A549 (cell line): ENCODE measurements at regions not wholly inside any gene's neighbourhood (a gene's known extent, or its start where the extent isn't known, plus 50 kb on each side); places are given as distances from the start of the nearest gene placed in this dataset.

ENCODE experiments used
- CTCF ChIP-seq: fragments of >200 bp; sonication (Bioruptor Twin); formaldehyde crosslinking; IDR thresholded peaks from 3 replicates; pipeline ENCODE4 v1.5.1; 2016
- ELK1 ChIP-seq: fragments of 150-350 bp; IDR thresholded peaks from 2 replicates; pipeline ENCODE4 v1.6.1; 2014; ENCODE audit warnings: low read depth, mild to moderate bottlenecking, low read length
- EP300 ChIP-seq, 2 experiments: fragments of >200 bp; sonication (Bioruptor Twin); formaldehyde crosslinking; IDR thresholded peaks; 2 replicates in 1 of 2; 3 replicates in 1 of 2; pipeline ENCODE4 v1.6.1; 2016 to 2017
- HES2 ChIP-seq: fragments of >200 bp; sonication (Bioruptor Twin); formaldehyde crosslinking; IDR thresholded peaks from 2 replicates; pipeline ENCODE4 v1.6.1; 2016
- KDM1A ChIP-seq: fragments of 200-600 bp; sonication (generic); IDR thresholded peaks from 2 replicates; pipeline ENCODE4 v1.6.1; 2016; ENCODE audit warnings: low read depth, mild to moderate bottlenecking
- KDM5A ChIP-seq: fragments of 200-600 bp; sonication (generic); IDR thresholded peaks from 2 replicates; pipeline ENCODE4 v1.6.1; 2016; ENCODE audit warnings: antibody characterized with exemption, mild to moderate bottlenecking
- MAFK ChIP-seq: fragments of 450-650 bp; IDR thresholded peaks from 2 replicates; pipeline ENCODE4 v1.6.1; 2014; ENCODE audit not compliant: partially characterized antibody
- NPAS2 ChIP-seq: fragments of 250-450 bp; sonication (Bioruptor Pico); IDR thresholded peaks from 2 replicates; pipeline ENCODE4 v1.8.0; 2022; ENCODE audit warnings: mild to moderate bottlenecking, moderate library complexity, borderline replicate concordance
- PHF8 ChIP-seq: fragments of 200-600 bp; sonication (generic); IDR thresholded peaks from 2 replicates; pipeline ENCODE4 v1.6.1; 2016; ENCODE audit warnings: low read depth, mild to moderate bottlenecking, antibody characterized with exemption, moderate library complexity, borderline replicate concordance
- POLR2A ChIP-seq: IDR thresholded peaks from 2 replicates; pipeline ENCODE4 v1.6.1; 2012; ENCODE audit warnings: mild to moderate bottlenecking, low read length
- RAD21 ChIP-seq, 2 experiments: fragments of >200 bp in 1 of 2; sonication (Bioruptor Twin) in 1 of 2; formaldehyde crosslinking in 1 of 2; IDR thresholded peaks in 1 of 2; conservative IDR thresholded peaks in 1 of 2; 2 replicates in 1 of 2; 3 replicates in 1 of 2; pipeline ENCODE4 v1.6.1; 2012 to 2018; ENCODE audit warnings: inconsistent platforms in 1 of 2
- RCOR1 ChIP-seq: fragments of 150-350 bp; IDR thresholded peaks from 2 replicates; pipeline ENCODE4 v1.6.1; 2014; ENCODE audit warnings: antibody characterized with exemption, low read length, low read depth
- RNF2 ChIP-seq: fragments of 200-600 bp; sonication (generic); IDR thresholded peaks from 2 replicates; pipeline ENCODE4 v1.6.1; 2016; ENCODE audit warnings: low read depth, mild to moderate bottlenecking, antibody characterized with exemption, moderate library complexity, borderline replicate concordance
- ZFP36 ChIP-seq: fragments of 450-650 bp; IDR thresholded peaks from 2 replicates; pipeline ENCODE4 v1.6.1; 2014; ENCODE audit warnings: borderline replicate concordance; ENCODE audit not compliant: partially characterized antibody

GRCh38 chr6:168184701-168185100 is 105.7 kb upstream of the FRMD1 start:
- TF ChIP-seq EP300 (IDR thresholded peaks at IDR 0.05) (no peak), PHF8 (no peak), CTCF (no peak), RAD21 (conservative IDR thresholded peaks at IDR 0.05 in 1 of 2, IDR thresholded peaks at IDR 0.05 in 1 of 2) (no peak), RNF2 (no peak), HES2 (no peak), ELK1 (no peak), KDM1A (no peak), RCOR1 (no peak), NPAS2 (CRISPR knock-in tag) (no peak), POLR2A (no peak), MAFK (no peak), KDM5A (no peak), ZFP36 (no peak)
